ENCODE measurements at regions not wholly inside any gene's neighbourhood (a gene's known extent, or its start where the extent isn't known, plus 50 kb on each side); places are given as distances from the start of the nearest gene placed in this dataset.

DNA sequence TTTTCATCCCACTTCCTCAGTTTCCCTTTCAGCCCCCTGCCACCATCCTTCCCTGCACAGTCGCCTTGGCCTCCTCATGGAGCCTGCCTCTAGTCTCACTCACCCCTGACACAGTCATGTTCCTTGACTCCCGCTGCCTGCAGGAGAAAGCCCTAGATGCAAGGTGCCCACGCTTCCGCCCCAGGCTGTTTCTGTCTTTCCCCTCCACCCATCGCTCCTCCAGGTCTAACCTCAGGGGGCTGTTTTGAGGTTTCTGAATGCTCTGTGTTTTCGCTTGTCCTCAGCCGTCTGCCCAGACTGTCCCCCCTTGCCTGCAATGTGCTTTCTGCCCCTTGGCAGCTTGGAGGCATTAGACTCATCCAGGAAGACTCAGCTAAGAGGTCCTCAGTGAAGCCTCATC, 89.9 kb downstream of the EMX2 start:
- no peak for TF ChIP-seq CTCF (IDR thresholded peaks at IDR 0.05; ENCODE audit: low read depth, low read length)
- no peaks in the 10 kb centered on the region for H3K27me3 ChIP-seq (ENCODE audit: control insufficient read depth, insufficient read depth, low read length)
- no peak overlapping the region for H3K4me3 ChIP-seq (ENCODE audit: low read depth, low read length)
- ChIA-PET POLR2A (no interaction called here), CTCF (no interaction called here)
- DNase-seq (ENCODE audit: low read depth, low spot score): no peak
- peaks cover 29% of the 10 kb centered on the region for H3K9me3 ChIP-seq (ENCODE audit: control insufficient read depth, insufficient read depth, low read length)
- no peak overlapping the region for H3K27ac ChIP-seq (ENCODE audit: low read depth, low read length)

GRCh38 chr10:117635826-117636225, 93.3 kb downstream of the EMX2 start:
- TF ChIP-seq CTCF (IDR thresholded peaks at IDR 0.05; ENCODE audit: low read depth, low read length): no peak
- H3K4me3 ChIP-seq (ENCODE audit: low read depth, low read length): no peak overlapping the region
- POLR2A ChIA-PET: no interaction called here
- CTCF ChIA-PET: no interaction called here
- peaks cover 22% of the 10 kb centered on the region for H3K9me3 ChIP-seq (ENCODE audit: control insufficient read depth, insufficient read depth, low read length)
- H3K27me3 ChIP-seq (ENCODE audit: control insufficient read depth, insufficient read depth, low read length): no peaks in the 10 kb centered on the region
- no peak overlapping the region for H3K27ac ChIP-seq (ENCODE audit: low read depth, low read length)
- no peak for DNase-seq (ENCODE audit: low read depth, low spot score)

- H3K4me3 ChIP-seq (ENCODE audit: low read depth, low read length): no peak overlapping the region
- DNase-seq (ENCODE audit: low read depth, low spot score): no peak
- peaks cover 6% of the 10 kb centered on the region; the same call in 1 of the 2 replicates for H3K9me3 ChIP-seq (ENCODE audit: control insufficient read depth, insufficient read depth, low read length)
- TF ChIP-seq CTCF (IDR thresholded peaks at IDR 0.05; ENCODE audit: low read depth, low read length): no peak
- ChIA-PET POLR2A (no interaction called here), CTCF (no interaction called here)
- no peaks in the 10 kb centered on the region for H3K27me3 ChIP-seq (ENCODE audit: control insufficient read depth, insufficient read depth, low read length)
- no peak overlapping the region for H3K27ac ChIP-seq (ENCODE audit: low read depth, low read length)
Measured at GRCh38 chr10:117638200-117638599, 95.7 kb downstream of the EMX2 start.

GRCh38 chr10:117638664-117639200, 96.2 kb downstream of the EMX2 start:
- TF ChIP-seq CTCF (IDR thresholded peaks at IDR 0.05; ENCODE audit: low read depth, low read length): no peak
- no peak overlapping the region for H3K27ac ChIP-seq (ENCODE audit: low read depth, low read length)
- CTCF ChIA-PET: no interaction called here
- H3K4me3 ChIP-seq (ENCODE audit: low read depth, low read length): no peak overlapping the region
- H3K9me3 ChIP-seq (ENCODE audit: control insufficient read depth, insufficient read depth, low read length): peaks cover 6% of the 10 kb centered on the region; the same call in 1 of the 2 replicates
- H3K27me3 ChIP-seq (ENCODE audit: control insufficient read depth, insufficient read depth, low read length): no peaks in the 10 kb centered on the region
- DNase-seq (ENCODE audit: low read depth, low spot score): no peak
- POLR2A ChIA-PET: no interaction called here

DNA sequence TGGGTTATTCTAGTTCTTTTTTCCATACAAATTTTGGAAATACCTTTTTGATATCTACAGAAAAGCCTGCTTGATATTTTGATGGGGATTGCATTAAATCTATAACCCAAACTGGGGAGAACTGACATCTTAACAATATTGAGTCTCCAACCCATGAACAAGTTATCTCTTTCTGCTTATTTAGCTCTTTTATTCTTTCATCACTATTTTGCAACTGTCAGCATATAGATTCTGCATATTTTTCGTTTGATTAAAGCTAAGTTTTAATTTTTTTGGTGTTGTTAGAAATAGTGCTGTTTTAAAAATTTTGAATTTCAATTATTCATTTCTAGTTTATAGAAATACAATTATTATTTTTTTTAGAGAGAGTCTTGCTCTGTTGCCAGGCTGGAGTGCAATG, 97.9 kb downstream of the EMX2 start:
- H3K27ac ChIP-seq (ENCODE audit: low read depth, low read length): no peak overlapping the region
- no peak overlapping the region for H3K4me3 ChIP-seq (ENCODE audit: low read depth, low read length)
- CTCF ChIA-PET: interaction anchor here (0.6 kb wide), 1 partner anchor 144 kb away, joined by 7 read pairs; no protein-coding TSS in a partner anchor
- H3K27me3 ChIP-seq (ENCODE audit: control insufficient read depth, insufficient read depth, low read length): no peaks in the 10 kb centered on the region
- no peaks in the 10 kb centered on the region for H3K9me3 ChIP-seq (ENCODE audit: control insufficient read depth, insufficient read depth, low read length)
- DNase-seq (ENCODE audit: low read depth, low spot score): no peak
- TF ChIP-seq CTCF (IDR thresholded peaks at IDR 0.05; ENCODE audit: low read depth, low read length): no peak
- POLR2A ChIA-PET: no interaction called here

All from AG04450 (cell line).